H1 (cell line): ENCODE measurements at regions not wholly inside any gene's neighbourhood (a gene's known extent, or its start where the extent isn't known, plus 50 kb on each side); places are given as distances from the start of the nearest gene placed in this dataset.

Experiments
- POLR2A ChIP-seq, 2 experiments: IDR thresholded peaks; 1 replicate in 1 of 2; 2 replicates in 1 of 2; pipeline ENCODE4 v1.6.1; 2011; ENCODE audit warnings: low read depth in 2 of 2, low read length in 2 of 2, mild to moderate bottlenecking in 2 of 2; ENCODE audit errors: control extremely low read depth in 1 of 2
- SUZ12 ChIP-seq: fragments of 200-600 bp; sonication (generic); IDR thresholded peaks from 2 replicates; pipeline ENCODE4 v1.6.1; 2012; ENCODE audit warnings: mild to moderate bottlenecking, inconsistent platforms, low read length, moderate library complexity, mixed read lengths

DNA sequence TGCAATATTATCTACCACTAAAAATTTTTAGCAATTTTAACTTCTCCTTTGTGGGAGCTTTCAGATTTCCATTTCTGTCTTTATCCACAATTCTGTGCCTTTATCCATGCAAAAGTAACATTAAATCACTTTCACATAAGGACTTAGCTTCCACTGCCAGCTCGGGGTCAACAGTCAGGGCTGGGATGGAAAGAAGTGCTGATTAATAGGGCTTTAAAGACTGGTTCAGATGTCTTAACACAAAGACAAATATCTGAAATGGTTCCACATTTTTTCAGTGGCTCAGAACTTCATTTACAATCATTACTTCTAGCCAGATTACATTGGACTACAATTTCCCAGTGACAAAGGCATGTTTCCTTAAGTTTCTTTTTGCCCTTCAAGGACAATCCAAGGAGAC, 191.8 kb upstream of the CPHXL start (continued):
- TF ChIP-seq SUZ12 (no peak), POLR2A (IDR thresholded peaks at IDR 0.05; ENCODE audit: control extremely low read depth in 1 of 2, low read depth in 2 of 2, low read length in 2 of 2) (no peak)
